GM12878 (cell line): ENCODE measurements at regions not wholly inside any gene's neighbourhood (a gene's known extent, or its start where the extent isn't known, plus 50 kb on each side); places are given as distances from the start of the nearest gene placed in this dataset.

Experiments
- ETV6 ChIP-seq, 2 experiments: fragments of 450-650 bp in 1 of 2; IDR thresholded peaks in 1 of 2; conservative IDR thresholded peaks in 1 of 2; 2 replicates each; pipeline ENCODE4 v1.6.1; 2014; ENCODE audit warnings: antibody characterized with exemption in 1 of 2, borderline replicate concordance in 1 of 2, low read depth in 1 of 2, mild to moderate bottlenecking in 1 of 2, moderate library complexity in 1 of 2
- GABPA ChIP-seq: IDR thresholded peaks from 2 replicates; pipeline ENCODE4 v1.6.1; 2014; ENCODE audit warnings: antibody characterized with exemption, low read depth, mild to moderate bottlenecking, inconsistent platforms
- NFXL1 ChIP-seq: fragments of 450-650 bp; IDR thresholded peaks from 2 replicates; pipeline ENCODE4 v1.6.1; 2017; ENCODE audit warnings: antibody characterized with exemption, mild to moderate bottlenecking, borderline replicate concordance
- POLR2A ChIP-seq: IDR thresholded peaks from 2 replicates; pipeline ENCODE4 v1.6.1; 2011; ENCODE audit warnings: low read depth, mild to moderate bottlenecking, low read length
- POLR2AphosphoS5 ChIP-seq: IDR thresholded peaks from 2 replicates; pipeline ENCODE4 v1.6.1; 2011; ENCODE audit warnings: mild to moderate bottlenecking, low read length, inconsistent platforms
- RAD21 ChIP-seq: IDR thresholded peaks from 2 replicates; pipeline ENCODE4 v1.6.1; 2011; ENCODE audit warnings: mild to moderate bottlenecking, low read depth, low read length, moderate library complexity; ENCODE audit not compliant: insufficient read depth
- RFX5 ChIP-seq: IDR thresholded peaks from 2 replicates; pipeline ENCODE4 v1.6.1; 2011; ENCODE audit warnings: low read depth, low read length, improper control_type of control experiment
- SREBF1 ChIP-seq: IDR thresholded peaks from 2 replicates; pipeline ENCODE4 v1.6.1; 2012; ENCODE audit warnings: mild to moderate bottlenecking, low read length
- TCF12 ChIP-seq: IDR thresholded peaks from 2 replicates; pipeline ENCODE4 v1.6.1; 2011; ENCODE audit warnings: low read depth, mild to moderate bottlenecking, low read length
- TF ChIP-seq, protein P1 (sequence below), 3 experiments: IDR thresholded peaks in 2 of 3; conservative IDR thresholded peaks in 1 of 3; 2 replicates each; pipeline ENCODE4 v1.5.1; 2011; ENCODE audit warnings: low read depth in 3 of 3, low read length in 3 of 3, mild to moderate bottlenecking in 3 of 3, control low read depth in 2 of 3, moderate library complexity in 2 of 3, inconsistent platforms in 1 of 3, mixed read lengths in 1 of 3; ENCODE audit not compliant: control insufficient read depth in 2 of 3, insufficient read depth in 1 of 3; ENCODE audit errors: extremely low read depth in 1 of 3
- TF ChIP-seq, protein P2 (sequence below): IDR thresholded peaks from 2 replicates; pipeline ENCODE4 v1.6.1; 2011; ENCODE audit warnings: low read depth, low read length, improper control_type of control experiment, borderline replicate concordance
- TF ChIP-seq, protein P3 (sequence below): fragments of 450-650 bp; IDR thresholded peaks from 2 replicates; pipeline ENCODE4 v1.6.1; 2018; ENCODE audit warnings: borderline replicate concordance, mild to moderate bottlenecking; ENCODE audit not compliant: partially characterized antibody

DNA sequence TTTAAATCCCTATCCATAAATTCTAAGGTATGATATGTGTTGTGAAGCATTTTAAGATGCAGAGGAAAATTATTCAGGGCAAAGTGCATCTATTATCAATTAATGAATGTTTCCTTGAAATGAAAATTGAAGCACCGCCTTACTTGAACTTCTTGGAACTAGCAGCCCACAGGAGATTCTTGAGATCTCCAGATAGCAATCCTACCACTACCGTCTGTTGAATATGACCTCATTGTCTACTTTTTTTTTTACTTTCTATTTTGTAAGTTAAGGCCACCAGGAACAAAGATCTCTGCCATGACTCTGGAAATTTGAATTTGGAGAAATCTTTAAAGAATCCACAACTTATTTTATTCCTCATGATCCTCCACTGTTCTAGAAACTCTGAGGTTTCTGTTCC, 808.7 kb downstream of the KCNA4 start:
- TF ChIP-seq TCF12 (no peak), SREBF1 (no peak), NFXL1 (no peak), RAD21 (no peak), POLR2AphosphoS5 (no peak), GABPA (no peak), ETV6 (conservative IDR thresholded peaks at IDR 0.05 in 1 of 2, IDR thresholded peaks at IDR 0.05 in 1 of 2; ENCODE audit: borderline replicate concordance in 1 of 2, low read depth in 1 of 2) (no peak), RFX5 (no peak), POLR2A (no peak)
- TF ChIP-seq, protein P1, sequence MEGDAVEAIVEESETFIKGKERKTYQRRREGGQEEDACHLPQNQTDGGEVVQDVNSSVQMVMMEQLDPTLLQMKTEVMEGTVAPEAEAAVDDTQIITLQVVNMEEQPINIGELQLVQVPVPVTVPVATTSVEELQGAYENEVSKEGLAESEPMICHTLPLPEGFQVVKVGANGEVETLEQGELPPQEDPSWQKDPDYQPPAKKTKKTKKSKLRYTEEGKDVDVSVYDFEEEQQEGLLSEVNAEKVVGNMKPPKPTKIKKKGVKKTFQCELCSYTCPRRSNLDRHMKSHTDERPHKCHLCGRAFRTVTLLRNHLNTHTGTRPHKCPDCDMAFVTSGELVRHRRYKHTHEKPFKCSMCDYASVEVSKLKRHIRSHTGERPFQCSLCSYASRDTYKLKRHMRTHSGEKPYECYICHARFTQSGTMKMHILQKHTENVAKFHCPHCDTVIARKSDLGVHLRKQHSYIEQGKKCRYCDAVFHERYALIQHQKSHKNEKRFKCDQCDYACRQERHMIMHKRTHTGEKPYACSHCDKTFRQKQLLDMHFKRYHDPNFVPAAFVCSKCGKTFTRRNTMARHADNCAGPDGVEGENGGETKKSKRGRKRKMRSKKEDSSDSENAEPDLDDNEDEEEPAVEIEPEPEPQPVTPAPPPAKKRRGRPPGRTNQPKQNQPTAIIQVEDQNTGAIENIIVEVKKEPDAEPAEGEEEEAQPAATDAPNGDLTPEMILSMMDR (IDR thresholded peaks at IDR 0.05 in 2 of 3, conservative IDR thresholded peaks at IDR 0.05 in 1 of 3; ENCODE audit: control insufficient read depth in 2 of 3, extremely low read depth in 1 of 3, insufficient read depth in 1 of 3, low read depth in 3 of 3, low read length in 3 of 3), result no peak
- TF ChIP-seq, protein P2, sequence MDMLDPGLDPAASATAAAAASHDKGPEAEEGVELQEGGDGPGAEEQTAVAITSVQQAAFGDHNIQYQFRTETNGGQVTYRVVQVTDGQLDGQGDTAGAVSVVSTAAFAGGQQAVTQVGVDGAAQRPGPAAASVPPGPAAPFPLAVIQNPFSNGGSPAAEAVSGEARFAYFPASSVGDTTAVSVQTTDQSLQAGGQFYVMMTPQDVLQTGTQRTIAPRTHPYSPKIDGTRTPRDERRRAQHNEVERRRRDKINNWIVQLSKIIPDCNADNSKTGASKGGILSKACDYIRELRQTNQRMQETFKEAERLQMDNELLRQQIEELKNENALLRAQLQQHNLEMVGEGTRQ, result no peak
- TF ChIP-seq, protein P3, sequence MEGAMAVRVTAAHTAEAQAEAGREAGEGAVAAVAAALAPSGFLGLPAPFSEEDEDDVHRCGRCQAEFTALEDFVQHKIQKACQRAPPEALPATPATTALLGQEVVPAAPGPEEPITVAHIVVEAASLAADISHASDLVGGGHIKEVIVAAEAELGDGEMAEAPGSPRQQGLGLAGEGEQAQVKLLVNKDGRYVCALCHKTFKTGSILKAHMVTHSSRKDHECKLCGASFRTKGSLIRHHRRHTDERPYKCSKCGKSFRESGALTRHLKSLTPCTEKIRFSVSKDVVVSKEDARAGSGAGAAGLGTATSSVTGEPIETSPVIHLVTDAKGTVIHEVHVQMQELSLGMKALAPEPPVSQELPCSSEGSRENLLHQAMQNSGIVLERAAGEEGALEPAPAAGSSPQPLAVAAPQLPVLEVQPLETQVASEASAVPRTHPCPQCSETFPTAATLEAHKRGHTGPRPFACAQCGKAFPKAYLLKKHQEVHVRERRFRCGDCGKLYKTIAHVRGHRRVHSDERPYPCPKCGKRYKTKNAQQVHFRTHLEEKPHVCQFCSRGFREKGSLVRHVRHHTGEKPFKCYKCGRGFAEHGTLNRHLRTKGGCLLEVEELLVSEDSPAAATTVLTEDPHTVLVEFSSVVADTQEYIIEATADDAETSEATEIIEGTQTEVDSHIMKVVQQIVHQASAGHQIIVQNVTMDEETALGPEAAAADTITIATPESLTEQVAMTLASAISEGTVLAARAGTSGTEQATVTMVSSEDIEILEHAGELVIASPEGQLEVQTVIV, result no peak
